Gastroesophageal sphincter (tissue), 3 donors: ENCODE measurements at regions not wholly inside any gene's neighbourhood (a gene's known extent, or its start where the extent isn't known, plus 50 kb on each side); places are given as distances from the start of the nearest gene placed in this dataset.

ENCODE experiments used
- CTCF ChIP-seq, 4 experiments: fragments of 200-600 bp in 2 of 4; fragments of 450-650 bp in 2 of 4; sonication (generic) in 1 of 4; IDR thresholded peaks; one replicate each; pipeline ENCODE4 v1.5.1; 2017 to 2019; ENCODE audit warnings: antibody characterized with exemption in 4 of 4, mild to moderate bottlenecking in 2 of 4, moderate library complexity in 2 of 4
- EP300 ChIP-seq: sonication (generic); formaldehyde crosslinking; IDR thresholded peaks from one replicate; pipeline ENCODE4 v1.6.1; 2017; ENCODE audit warnings: antibody characterized with exemption, mild to moderate bottlenecking
- POLR2A ChIP-seq, 2 donors: fragments of 450-650 bp; IDR thresholded peaks; one replicate each; pipeline ENCODE4 v1.6.1; 2017; ENCODE audit warnings: antibody characterized with exemption in 2 of 2, mild to moderate bottlenecking in 2 of 2, moderate library complexity in 1 of 2
- POLR2AphosphoS5 ChIP-seq: sonication (generic); formaldehyde crosslinking; IDR thresholded peaks from one replicate; pipeline ENCODE4 v1.6.1; 2017; ENCODE audit warnings: antibody characterized with exemption

- TF ChIP-seq POLR2AphosphoS5 (no peak), CTCF (IDR thresholded peaks at IDR 0.05) (no peak), POLR2A (IDR thresholded peaks at IDR 0.05) (no peak), EP300 (no peak)
Measured at GRCh38 chr22:34080433-34080832, 160.2 kb upstream of the LARGE1 start.
